ENCODE measurements at regions not wholly inside any gene's neighbourhood (a gene's known extent, or its start where the extent isn't known, plus 50 kb on each side); places are given as distances from the start of the nearest gene placed in this dataset.

- TF ChIP-seq CTCF (IDR thresholded peaks at IDR 0.05) (no peak), POLR2A (IDR thresholded peaks at IDR 0.05) (no peak)
These were observed 378.7 kb upstream of the KITLG start for GRCh38 chr12:88958946-88959345.
